ENCODE measurements at regions not wholly inside any gene's neighbourhood (a gene's known extent, or its start where the extent isn't known, plus 50 kb on each side); places are given as distances from the start of the nearest gene placed in this dataset.
"Not testable (repeated sequence)": the region's sequence is repeated elsewhere in the genome, so short reads cannot be mapped to it uniquely, and the experiment has no call there.

GRCh38 chr13:80931766-80932165 lies 590.8 kb upstream of the SPRY2 start:
- WGBS, 2 donors, result 68 to 70% methylated on average over 2 of the region's 2 CpGs
- no peak for DNase-seq
- Histone ChIP-seq H3K4me3 (no peak overlapping the region), H3K9me3 (no peaks in the 10 kb centered on the region), H3K27me3 (no peaks in the 10 kb centered on the region), H3K36me3 (no peaks in the 10 kb centered on the region), H3K4me1 (no peaks in the 10 kb centered on the region), H3K27ac (no peak overlapping the region)
- FAIRE-seq, result no peak
- intact Hi-C loops (cut with DNase I), result no loop called here
- no peak for ATAC-seq
- no peak for TF ChIP-seq CTCF (IDR thresholded peaks at IDR 0.05)

GRCh38 chr13:80931118-80931517 lies 590.2 kb upstream of the SPRY2 start:
- Histone ChIP-seq H3K27me3 (no peaks in the 10 kb centered on the region), H3K4me3 (no peak overlapping the region), H3K27ac (no peak overlapping the region), H3K9me3 (no peaks in the 10 kb centered on the region), H3K36me3 (no peaks in the 10 kb centered on the region), H3K4me1 (no peaks in the 10 kb centered on the region)
- TF ChIP-seq CTCF (IDR thresholded peaks at IDR 0.05), result no peak
- ATAC-seq, result no peak
- intact Hi-C loops (cut with DNase I), result no loop called here
- no peak for DNase-seq
- FAIRE-seq, result no peak
- 33 to 39% methylated on average over 1 of the region's 1 CpG for WGBS, 2 donors

GRCh38 chr13:80928241-80928640 lies 587.3 kb upstream of the SPRY2 start:
- 73 to 87% methylated on average over 3 of the region's 3 CpGs for WGBS, 2 donors
- no peak for ATAC-seq
- no peak for FAIRE-seq
- no peaks in the 10 kb centered on the region for H3K27me3 ChIP-seq
- H3K27ac ChIP-seq, result no peak overlapping the region
- H3K9me3 ChIP-seq, result no peaks in the 10 kb centered on the region
- no peaks in the 10 kb centered on the region for H3K36me3 ChIP-seq
- no peaks in the 10 kb centered on the region for H3K4me1 ChIP-seq
- TF ChIP-seq CTCF (IDR thresholded peaks at IDR 0.05), result no peak
- intact Hi-C loops (cut with DNase I), result no loop called here
- H3K4me3 ChIP-seq, result no peak overlapping the region
- no peak for DNase-seq

GRCh38 chr13:80926024-80926423 lies 585.1 kb upstream of the SPRY2 start:
- H3K27me3 ChIP-seq; ATAC-seq; H3K36me3 ChIP-seq; H3K27ac ChIP-seq; H3K4me3 ChIP-seq; H3K4me1 ChIP-seq; H3K9me3 ChIP-seq; FAIRE-seq; intact Hi-C loops (cut with DNase I); DNase-seq: not testable (repeated sequence)
- WGBS, 2 donors, result 92 to 98% methylated on average over 3 of the region's 3 CpGs

GRCh38 chr13:80924596-80924995 lies 583.7 kb upstream of the SPRY2 start:
- H3K4me1 ChIP-seq, result no peaks in the 10 kb centered on the region
- TF ChIP-seq CTCF (IDR thresholded peaks at IDR 0.05), result no peak
- H3K36me3 ChIP-seq, result no peaks in the 10 kb centered on the region
- no peaks in the 10 kb centered on the region for H3K9me3 ChIP-seq
- H3K27me3 ChIP-seq, result no peaks in the 10 kb centered on the region
- FAIRE-seq, result no peak
- no peak for DNase-seq
- no peak overlapping the region for H3K4me3 ChIP-seq
- intact Hi-C loops (cut with DNase I), result no loop called here
- peak in 2 of 4 donors; percentile 35 to 46 for ATAC-seq
- 63 to 77% methylated on average over 5 of the region's 5 CpGs for WGBS, 2 donors
- H3K27ac ChIP-seq, result no peak overlapping the region

- Histone ChIP-seq H3K36me3 (no peaks in the 10 kb centered on the region), H3K4me3 (no peak overlapping the region), H3K27me3 (no peaks in the 10 kb centered on the region), H3K9me3 (no peaks in the 10 kb centered on the region), H3K4me1 (no peaks in the 10 kb centered on the region), H3K27ac (no peak overlapping the region)
- FAIRE-seq, result no peak
- TF ChIP-seq CTCF (IDR thresholded peaks at IDR 0.05), result no peak
- 74 to 87% methylated on average over 3 of the region's 3 CpGs for WGBS, 2 donors
- intact Hi-C loops (cut with DNase I), result no loop called here
- ATAC-seq, result no peak
- DNase-seq, result no peak
These were observed 583.0 kb upstream of the SPRY2 start for GRCh38 chr13:80923907-80924306.

All from pancreas (tissue), 10 donors.